B cell (primary cell): ENCODE measurements at regions not wholly inside any gene's neighbourhood (a gene's known extent, or its start where the extent isn't known, plus 50 kb on each side); places are given as distances from the start of the nearest gene placed in this dataset.

Source experiments
- ATAC-seq: fragments of 200-7000 bp; cut with Tn5 transposase; one replicate; pipeline ENCODE4 v1.10.0; 2021; ENCODE audit warnings: low read depth, mild to moderate bottlenecking, moderate number of reproducible peaks, moderate library complexity
- CTCF ChIA-PET: fragments of 350-600 bp; sonication (Branson Sonifier 250); formaldehyde crosslinking; loops from one replicate; lab custom pipeline; 2021; ENCODE audit warnings: antibody characterized with exemption, inconsistent platforms; lab: Charles Lee
- POLR2A ChIA-PET: fragments of 350-600 bp; sonication (Branson Sonifier 250); formaldehyde crosslinking; loops from one replicate; lab custom pipeline; 2021; ENCODE audit warnings: antibody characterized with exemption; lab: Charles Lee
- DNase-seq: peaks from one replicate; pipeline ENCODE4 v3.0.0; 2013
- H2AFZ ChIP-seq: 2 replicates; pipeline ENCODE4 v1.6.1; 2012; ENCODE audit warnings: mild to moderate bottlenecking, low read depth, low read length; ENCODE audit not compliant: insufficient read depth, poor library complexity, severe bottlenecking
- H3K27ac ChIP-seq, 2 donors: 1 replicate in 1 of 2; 2 replicates in 1 of 2; pipeline ENCODE4 v1.5.1; 2012 to 2013; ENCODE audit warnings: low read length in 2 of 2, mild to moderate bottlenecking in 2 of 2, moderate library complexity in 1 of 2
- H3K27me3 ChIP-seq, 4 experiments: fragments of 200-600 bp in 1 of 4; sonication (generic) in 1 of 4; replicated peaks in 1 of 4; 1 replicate in 2 of 4; 2 replicates in 2 of 4; pipeline versions ENCODE4 v1.6.1 to v1.7.0; 2013 to 2016; ENCODE audit warnings: low read length in 3 of 4, mild to moderate bottlenecking in 2 of 4, mixed read lengths in 1 of 4, moderate library complexity in 1 of 4; ENCODE audit not compliant: insufficient read depth in 4 of 4, control insufficient read depth in 3 of 4; ENCODE audit errors: control extremely low read depth in 1 of 4
- H3K36me3 ChIP-seq, 2 experiments: replicated peaks in 1 of 2; 1 replicate in 1 of 2; 2 replicates in 1 of 2; pipeline versions ENCODE4 v1.6.1 to v1.7.1; 2013; ENCODE audit warnings: low read length in 1 of 2; ENCODE audit not compliant: insufficient read depth in 2 of 2, control insufficient read depth in 1 of 2; ENCODE audit errors: control extremely low read depth in 1 of 2, extremely low read depth in 1 of 2
- H3K4me1 ChIP-seq, 2 donors: fragments of 200-600 bp in 1 of 2; sonication (generic) in 1 of 2; 1 replicate in 1 of 2; 2 replicates in 1 of 2; pipeline versions ENCODE4 v1.5.1 to v1.6.1; 2013 to 2017; ENCODE audit warnings: low read length in 2 of 2; ENCODE audit not compliant: control insufficient read depth in 2 of 2, insufficient read depth in 2 of 2
- H3K4me2 ChIP-seq: replicated peaks from 2 replicates; pipeline ENCODE3; 2012; ENCODE audit warnings: mild to moderate bottlenecking, low read depth, low read length; ENCODE audit not compliant: poor library complexity, severe bottlenecking
- H3K4me3 ChIP-seq, 5 experiments: fragments of 200-600 bp in 1 of 5; sonication (generic) in 1 of 5; 1 replicate in 3 of 5; 2 replicates in 2 of 5; pipeline versions ENCODE4 v1.5.1 to v1.7.0; 2011 to 2016; ENCODE audit warnings: low read length in 4 of 5, mild to moderate bottlenecking in 4 of 5, low read depth in 2 of 5, control low read depth in 1 of 5, moderate library complexity in 1 of 5; ENCODE audit not compliant: insufficient read depth in 1 of 5; ENCODE audit errors: control extremely low read depth in 1 of 5, extremely low read depth in 1 of 5
- H3K79me2 ChIP-seq: fragments of 200-600 bp; sonication (generic); one replicate; pipeline ENCODE4 v1.6.0; 2016; ENCODE audit warnings: low read length; ENCODE audit not compliant: control insufficient read depth, insufficient read depth
- H3K9ac ChIP-seq: fragments of 200-600 bp; sonication (generic); 2 replicates; pipeline ENCODE4 v1.6.1; 2017; ENCODE audit warnings: mild to moderate bottlenecking, low read length, moderate library complexity
- H3K9me3 ChIP-seq, 3 donors: one replicate each; pipeline versions ENCODE4 v1.6.1 to v1.7.1; 2013; ENCODE audit warnings: low read length in 2 of 3; ENCODE audit not compliant: control insufficient read depth in 2 of 3, insufficient read depth in 1 of 3; ENCODE audit errors: control extremely low read depth in 1 of 3
- H4K20me1 ChIP-seq: 2 replicates; pipeline ENCODE4 v1.6.0; 2012; ENCODE audit warnings: mild to moderate bottlenecking, low read length; ENCODE audit not compliant: insufficient read depth, control insufficient read depth, poor library complexity, severe bottlenecking
- H3K27ac Mint-ChIP-seq: one replicate; pipeline ENCODE4 v1.8.0; 2021; ENCODE audit warnings: mixed read lengths
- H3K27me3 Mint-ChIP-seq: one replicate; pipeline ENCODE4 v1.8.0; 2021; ENCODE audit warnings: mixed read lengths
- H3K4me1 Mint-ChIP-seq: one replicate; pipeline ENCODE4 v1.8.0; 2021; ENCODE audit warnings: mixed read lengths
- H3K4me3 Mint-ChIP-seq: one replicate; pipeline ENCODE4 v1.8.0; 2021; ENCODE audit warnings: mixed read lengths
- H3K9me3 Mint-ChIP-seq: one replicate; pipeline ENCODE4 v1.8.0; 2022; ENCODE audit warnings: mixed read lengths; ENCODE audit not compliant: insufficient read depth
- CTCF ChIP-seq: fragments of 200-600 bp; IDR thresholded peaks from one replicate; pipeline ENCODE4 v1.8.0; 2022; ENCODE audit warnings: antibody characterized with exemption, mild to moderate bottlenecking
- EZH2 ChIP-seq: IDR thresholded peaks from 2 replicates; pipeline ENCODE4 v1.6.1; 2012; ENCODE audit warnings: borderline replicate concordance, low read depth, mild to moderate bottlenecking, moderate library complexity, low read length; ENCODE audit not compliant: insufficient read depth, poor library complexity, severe bottlenecking
- WGBS: methylation state at CpG from one replicate; pipeline ENCODE4 v1.1.5; 2013; ENCODE audit warnings: missing lambda C conversion rate; ENCODE audit not compliant: insufficient coverage; 5-methylcytosine and 5-hydroxymethylcytosine counted together
- intact Hi-C: fragments of 100-400 bp; cut with micrococcal nuclease; formaldehyde crosslinking; loops from one replicate; pipeline ENCODE4 v1.10.0; 2022

- DNase-seq (no peak), ATAC-seq (no peak)
- H3K4me2 ChIP-seq: no peak overlapping the region
- ChIA-PET POLR2A (no interaction called here), CTCF (no interaction called here)
- no peaks in the 10 kb centered on the region for H4K20me1 ChIP-seq
- H3K4me1 Mint-ChIP-seq: no peaks in the 10 kb centered on the region
- no peaks in the 10 kb centered on the region for H3K79me2 ChIP-seq
- intact Hi-C loops: no loop called here
- peaks cover 0 to 3% (median 0%) of the 10 kb centered on the region in 4 experiments for H3K27me3 ChIP-seq
- H3K27ac ChIP-seq: no peak overlapping the region
- TF ChIP-seq EZH2 (no peak), CTCF (no peak)
- no peak overlapping the region for H3K9ac ChIP-seq
- H3K9me3 ChIP-seq: no peaks in the 10 kb centered on the region
- H3K27me3 Mint-ChIP-seq: no peaks in the 10 kb centered on the region
- H2AFZ ChIP-seq: no peak overlapping the region
- H3K4me3 ChIP-seq: no peak overlapping the region
- no peaks in the 10 kb centered on the region for H3K9me3 Mint-ChIP-seq
- no peak overlapping the region for H3K27ac Mint-ChIP-seq
- WGBS: 96% methylated on average over 3 of the region's 3 CpGs
- H3K36me3 ChIP-seq: no peaks in the 10 kb centered on the region
- H3K4me3 Mint-ChIP-seq: no peak overlapping the region
- no peaks in the 10 kb centered on the region for H3K4me1 ChIP-seq
Measured at GRCh38 chr2:129224486-129224885, 755.0 kb upstream of the RAB6C start.

- no peaks in the 10 kb centered on the region for H3K4me1 Mint-ChIP-seq
- H3K36me3 ChIP-seq: no peaks in the 10 kb centered on the region
- H3K9me3 ChIP-seq: no peaks in the 10 kb centered on the region
- WGBS: 20% methylated on average over 1 of the region's 3 CpGs
- no peaks in the 10 kb centered on the region for H4K20me1 ChIP-seq
- no peak for TF ChIP-seq CTCF
- TF ChIP-seq EZH2: no peak
- no peak overlapping the region for H3K27ac Mint-ChIP-seq
- H3K27me3 Mint-ChIP-seq: no peaks in the 10 kb centered on the region
- intact Hi-C loops: no loop called here
- ChIA-PET CTCF (no interaction called here), POLR2A (no interaction called here)
- H3K27ac ChIP-seq: no peak overlapping the region
- H2AFZ ChIP-seq: no peak overlapping the region
- no peaks in the 10 kb centered on the region for H3K9me3 Mint-ChIP-seq
- ATAC-seq (no peak), DNase-seq (no peak)
- no peaks in the 10 kb centered on the region for H3K4me1 ChIP-seq
- no peak overlapping the region for H3K9ac ChIP-seq
- no peak overlapping the region for H3K4me3 ChIP-seq
- H3K27me3 ChIP-seq: peaks cover 0 to 3% (median 0%) of the 10 kb centered on the region in 4 experiments
- no peak overlapping the region for H3K4me2 ChIP-seq
- H3K79me2 ChIP-seq: no peaks in the 10 kb centered on the region
- H3K4me3 Mint-ChIP-seq: no peak overlapping the region
Measured at GRCh38 chr2:129229196-129229595, 750.3 kb upstream of the RAB6C start.
